ENCODE measurements at regions not wholly inside any gene's neighbourhood (a gene's known extent, or its start where the extent isn't known, plus 50 kb on each side); places are given as distances from the start of the nearest gene placed in this dataset.

GRCh38 chr9:107158321-107158720 lies 124.8 kb upstream of the RAD23B start:
- no peak for DNase-seq (ENCODE audit: extremely low read depth, low read depth, low spot score)

- no peak for DNase-seq (ENCODE audit: extremely low read depth, low read depth, low spot score)
Measured at GRCh38 chr9:107161338-107161737, 121.7 kb upstream of the RAD23B start.

GRCh38 chr9:107163370-107163769 lies 119.7 kb upstream of the RAD23B start:
- DNase-seq (ENCODE audit: extremely low read depth, low read depth, low spot score): no peak

- DNase-seq (ENCODE audit: extremely low read depth, low read depth, low spot score): no peak
Measured at GRCh38 chr9:107169796-107170195, 113.3 kb upstream of the RAD23B start.

DNA sequence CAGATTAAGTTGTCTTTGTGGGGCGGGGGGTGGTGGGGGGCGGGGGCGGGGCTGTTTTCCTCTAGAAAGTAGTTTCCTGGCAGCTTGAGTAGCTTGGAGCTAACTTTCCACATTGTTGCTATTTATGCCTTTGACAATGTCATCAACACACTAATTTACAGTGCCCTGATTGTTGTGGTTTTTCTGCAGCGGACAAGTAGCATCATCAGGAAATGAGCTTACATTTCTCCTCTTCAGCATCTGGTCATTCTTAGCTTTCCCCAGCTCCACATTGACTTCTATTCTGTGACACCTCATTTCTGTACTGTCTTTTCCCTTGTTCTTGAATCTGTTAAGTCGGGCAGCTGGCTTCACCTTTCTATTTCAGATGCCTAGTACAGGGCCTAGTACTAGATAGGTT lies 112.3 kb upstream of the RAD23B start:
- no peak for DNase-seq (ENCODE audit: extremely low read depth, low read depth, low spot score)

GRCh38 chr9:107172160-107172978 lies 110.7 kb upstream of the RAD23B start:
- peak; percentile 23 for DNase-seq (ENCODE audit: extremely low read depth, low read depth, low spot score)

- DNase-seq (ENCODE audit: extremely low read depth, low read depth, low spot score): no peak
Measured at GRCh38 chr9:107172979-107173347, 110.1 kb upstream of the RAD23B start.

DNA sequence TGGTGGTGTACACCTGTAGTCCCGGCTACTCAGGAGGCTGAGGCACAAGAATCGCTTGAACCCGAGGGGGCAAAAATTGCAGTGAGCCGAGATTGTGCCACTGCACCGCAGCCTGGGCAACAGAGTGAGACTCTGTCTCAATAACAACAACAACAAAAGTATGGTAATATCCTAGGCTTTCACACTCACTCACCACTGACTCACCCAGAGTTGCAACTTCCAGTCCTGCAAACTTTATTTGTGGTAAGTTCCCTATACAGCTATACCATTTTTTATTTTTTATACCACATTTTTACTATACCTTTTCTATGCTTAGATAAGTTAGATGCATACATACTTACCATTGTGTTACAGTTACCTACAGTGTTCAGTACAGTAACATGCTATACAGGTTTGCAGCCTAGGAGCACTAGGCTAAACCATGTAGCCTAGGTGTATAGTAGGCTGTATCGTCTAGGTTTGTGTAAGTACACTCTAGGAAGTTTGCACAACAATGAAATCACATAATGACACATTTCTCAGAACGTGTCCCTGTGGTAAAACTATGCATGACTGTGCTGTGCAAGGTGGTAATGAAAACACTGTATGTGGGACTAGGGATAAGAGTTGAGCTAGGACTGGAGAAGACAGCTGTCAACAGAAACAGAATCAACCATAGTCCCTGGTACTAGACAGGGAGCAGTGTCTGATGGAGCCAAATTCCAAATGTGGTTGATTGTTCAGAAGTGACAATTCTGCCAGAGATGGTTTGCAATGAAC lies 109.5 kb upstream of the RAD23B start:
- no peak for DNase-seq (ENCODE audit: extremely low read depth, low read depth, low spot score)

- no peak for DNase-seq (ENCODE audit: extremely low read depth, low read depth, low spot score)
Measured at GRCh38 chr9:107174441-107174840, 108.6 kb upstream of the RAD23B start.

DNA sequence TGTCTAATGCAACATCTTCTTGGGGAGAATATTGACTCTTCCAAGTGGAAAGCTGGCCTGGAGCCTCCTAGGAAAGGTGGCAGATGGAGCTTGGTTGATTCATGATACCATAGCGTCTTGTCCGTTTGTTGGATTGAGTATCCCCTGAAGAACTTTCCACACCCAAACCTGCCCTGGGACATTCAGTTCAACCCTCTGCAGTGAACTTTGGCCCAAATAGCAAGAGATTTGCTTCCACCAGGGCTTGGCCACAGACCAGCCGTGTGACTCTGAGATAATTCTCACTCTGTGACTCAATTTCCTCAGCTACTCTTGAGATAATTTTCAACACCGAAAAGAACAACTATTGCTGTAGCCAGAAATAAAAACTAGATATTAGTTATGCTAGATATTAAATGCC lies 108.0 kb upstream of the RAD23B start:
- no peak for DNase-seq (ENCODE audit: extremely low read depth, low read depth, low spot score)

GRCh38 chr9:107175816-107176435 lies 107.2 kb upstream of the RAD23B start:
- no peak for DNase-seq (ENCODE audit: extremely low read depth, low read depth, low spot score)

- DNase-seq (ENCODE audit: extremely low read depth, low read depth, low spot score): no peak
Measured at GRCh38 chr9:107176436-107177151, 106.5 kb upstream of the RAD23B start.

DNA sequence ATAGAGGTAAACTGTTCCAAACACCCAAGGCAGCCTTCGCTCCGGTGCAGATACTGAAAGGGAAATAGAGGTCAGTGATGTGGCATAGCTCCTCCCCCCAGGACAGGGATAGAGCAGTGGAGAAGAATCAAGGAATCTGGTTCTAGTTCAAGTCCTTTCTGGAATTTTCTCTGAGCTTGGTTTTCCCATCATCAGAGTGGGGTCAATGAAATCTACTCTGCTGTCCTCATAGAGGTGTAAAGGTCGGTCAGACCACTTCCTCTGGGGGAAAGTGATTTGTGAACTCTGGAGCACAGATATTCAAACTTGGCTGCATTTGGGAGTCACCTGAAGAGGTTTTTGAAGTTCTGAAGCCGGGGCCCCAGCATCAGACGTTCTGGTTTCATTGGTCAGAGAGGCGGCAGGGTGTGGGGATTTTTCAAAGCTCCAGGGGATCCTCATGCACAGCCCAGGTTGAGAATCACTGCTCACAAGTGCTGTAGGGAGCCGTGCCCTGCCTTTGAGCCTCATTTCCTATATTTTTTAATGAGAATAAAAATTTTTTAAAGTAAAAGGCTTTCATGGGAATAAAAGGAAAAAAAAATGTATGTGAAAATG lies 105.7 kb upstream of the RAD23B start:
- DNase-seq (ENCODE audit: extremely low read depth, low read depth, low spot score): no peak

- no peak for DNase-seq (ENCODE audit: extremely low read depth, low read depth, low spot score)
Measured at GRCh38 chr9:107177857-107178256, 105.2 kb upstream of the RAD23B start.

GRCh38 chr9:107178293-107178692 lies 104.8 kb upstream of the RAD23B start:
- no peak for DNase-seq (ENCODE audit: extremely low read depth, low read depth, low spot score)

DNA sequence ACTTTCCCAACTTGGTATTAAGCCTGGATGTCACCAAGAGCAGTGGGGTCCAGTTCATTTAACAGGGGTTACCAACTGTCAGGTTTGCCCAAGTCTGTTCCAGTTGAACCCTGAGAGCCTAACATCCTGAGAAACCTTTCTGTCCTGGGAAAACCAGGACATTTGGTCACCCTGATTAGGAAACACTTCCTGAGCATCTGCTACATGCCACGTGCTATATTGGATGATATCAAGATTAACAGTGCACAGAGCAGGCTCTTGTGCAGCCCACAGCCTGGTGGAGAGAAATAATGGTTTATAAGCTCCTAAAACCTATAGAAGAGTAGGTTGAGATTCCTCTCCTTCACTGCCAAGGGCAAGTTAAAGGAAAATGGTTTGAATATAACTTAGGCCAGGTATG lies 102.9 kb upstream of the RAD23B start:
- DNase-seq (ENCODE audit: extremely low read depth, low read depth, low spot score): no peak

DNA sequence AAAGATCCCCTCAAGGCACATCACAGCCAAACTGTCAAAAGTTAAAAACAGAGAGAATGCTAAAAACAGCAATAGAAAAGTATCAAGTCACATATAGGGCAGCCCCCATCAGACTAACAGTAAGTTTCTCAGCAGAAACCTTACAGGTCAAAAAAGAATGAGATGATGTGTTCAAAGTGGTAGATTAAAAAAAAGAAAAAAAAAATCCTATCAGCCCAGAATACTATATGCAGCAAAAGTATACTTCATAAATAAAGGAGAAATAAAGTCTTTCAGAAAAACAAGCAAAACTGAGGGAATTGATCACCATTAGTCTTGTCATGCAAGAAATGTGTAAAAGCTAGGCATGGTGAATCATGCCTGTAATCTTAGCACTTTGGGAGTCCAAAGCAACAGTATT lies 99.9 kb upstream of the RAD23B start:
- DNase-seq (ENCODE audit: extremely low read depth, low read depth, low spot score): no peak

- DNase-seq (ENCODE audit: extremely low read depth, low read depth, low spot score): no peak
Measured at GRCh38 chr9:107188376-107188775, 94.7 kb upstream of the RAD23B start.

- DNase-seq (ENCODE audit: extremely low read depth, low read depth, low spot score): no peak
Measured at GRCh38 chr9:107190061-107190935, 92.8 kb upstream of the RAD23B start.

DNA sequence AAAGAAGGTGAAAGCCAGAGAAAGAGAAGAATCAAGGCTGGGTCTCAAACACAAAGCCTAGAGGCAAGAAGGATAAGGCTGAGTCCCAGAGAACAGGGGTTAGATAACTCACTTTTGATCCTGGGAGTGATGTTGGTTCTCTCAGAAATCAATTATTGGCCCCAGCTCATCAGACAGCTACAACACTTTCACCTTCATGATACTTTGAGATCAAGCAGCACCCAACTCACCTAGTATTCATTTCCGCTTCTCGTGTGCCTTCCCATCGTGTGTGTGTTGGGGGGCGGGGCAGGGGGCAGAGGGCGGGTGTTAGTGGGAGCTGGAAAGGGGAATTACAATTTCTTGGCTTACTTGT lies 92.2 kb upstream of the RAD23B start:
- no peak for DNase-seq (ENCODE audit: extremely low read depth, low read depth, low spot score)
